Upper lobe of left lung (tissue), 6 donors: ENCODE measurements at regions not wholly inside any gene's neighbourhood (a gene's known extent, or its start where the extent isn't known, plus 50 kb on each side); places are given as distances from the start of the nearest gene placed in this dataset.

ENCODE experiments used
- ATAC-seq, 2 donors: fragments of 200-7000 bp; cut with Tn5 transposase; one replicate each; pipeline ENCODE4 v1.9.1; 2022; ENCODE audit warnings: mild to moderate bottlenecking in 2 of 2, moderate library complexity in 2 of 2; ENCODE audit not compliant: low FRiP score in 2 of 2
- DNase-seq, 2 donors: peaks; one replicate each; pipeline ENCODE4 v3.0.0-alpha.2; 2019 to 2020
- H3K27ac ChIP-seq, 4 donors: fragments of 200-600 bp; sonication (generic); one replicate each; pipeline ENCODE4 v1.5.1; 2016 to 2019
- H3K27me3 ChIP-seq, 4 donors: fragments of 200-600 bp; sonication (generic); one replicate each; pipeline ENCODE4 v1.5.1; 2017 to 2019
- H3K36me3 ChIP-seq, 4 donors: fragments of 200-600 bp; sonication (generic); one replicate each; pipeline ENCODE4 v1.5.1; 2016 to 2019
- H3K4me1 ChIP-seq, 4 donors: fragments of 200-600 bp; sonication (generic); one replicate each; pipeline ENCODE4 v1.5.1; 2018 to 2019
- H3K4me3 ChIP-seq, 4 donors: fragments of 200-600 bp; sonication (generic); one replicate each; pipeline ENCODE4 v1.5.1; 2017 to 2019; ENCODE audit warnings: mild to moderate bottlenecking in 2 of 4, moderate library complexity in 1 of 4
- H3K9me3 ChIP-seq, 4 donors: fragments of 200-600 bp; sonication (generic); one replicate each; pipeline ENCODE4 v1.5.1; 2018 to 2019
- CTCF ChIP-seq, 6 experiments: fragments of 450-650 bp in 4 of 6; fragments of 200-600 bp in 2 of 6; sonication (generic) in 2 of 6; IDR thresholded peaks; one replicate each; pipeline ENCODE4 v1.5.1; 2016 to 2019; ENCODE audit warnings: antibody characterized with exemption in 6 of 6
- EP300 ChIP-seq, 4 donors: sonication (generic); formaldehyde crosslinking; IDR thresholded peaks; one replicate each; pipeline ENCODE4 v1.5.1; 2017; ENCODE audit warnings: antibody characterized with exemption in 4 of 4, control low read depth in 2 of 4
- POLR2A ChIP-seq, 4 donors: fragments of 450-650 bp; IDR thresholded peaks; one replicate each; pipeline ENCODE4 v1.5.1; 2016 to 2017; ENCODE audit warnings: antibody characterized with exemption in 4 of 4, mild to moderate bottlenecking in 2 of 4
- POLR2AphosphoS5 ChIP-seq, 2 donors: sonication (generic); formaldehyde crosslinking; IDR thresholded peaks; one replicate each; pipeline ENCODE4 v1.5.1; 2017; ENCODE audit warnings: antibody characterized with exemption in 2 of 2
- WGBS, 2 donors: methylation state at CpG; one replicate each; pipeline ENCODE4 v1.1.5; 2017 to 2018; 5-methylcytosine and 5-hydroxymethylcytosine counted together
- donor health status: DM: no; HTN: no; CAD: no; lungs with moderate emphysema.
- donor health status: DM: no; HTN: yes; CAD: no; lungs with severe emphysema.

DNA sequence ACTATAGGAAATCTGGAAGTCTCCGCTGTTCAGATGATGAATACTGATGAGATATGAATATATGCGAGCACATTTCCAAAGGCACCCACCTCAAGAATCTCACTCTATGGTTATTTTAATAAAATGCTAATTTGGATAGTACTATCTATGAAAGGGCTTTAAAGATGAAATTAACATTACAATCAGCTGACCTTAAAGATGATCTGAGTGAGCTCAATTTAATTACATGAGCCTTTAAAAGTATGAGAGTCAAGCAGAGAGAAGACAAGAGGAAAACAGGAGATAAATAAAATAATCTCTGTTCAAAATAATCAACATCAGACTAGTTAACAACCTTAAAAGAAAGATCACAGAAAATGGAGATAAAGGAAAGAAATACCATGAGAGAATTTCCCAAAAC, 474.1 kb upstream of the TUSC1 start:
- H3K27me3 ChIP-seq = no peaks in the 10 kb centered on the region
- H3K27ac ChIP-seq = no peak overlapping the region
- ATAC-seq = no peak
- DNase-seq = no peak
- TF ChIP-seq POLR2AphosphoS5 (IDR thresholded peaks at IDR 0.05) (no peak), POLR2A (IDR thresholded peaks at IDR 0.05) (no peak), EP300 (IDR thresholded peaks at IDR 0.05) (no peak), CTCF (IDR thresholded peaks at IDR 0.05) (no peak)
- no peaks in the 10 kb centered on the region for H3K9me3 ChIP-seq
- H3K36me3 ChIP-seq = no peaks in the 10 kb centered on the region
- no peak overlapping the region for H3K4me3 ChIP-seq
- no peaks in the 10 kb centered on the region for H3K4me1 ChIP-seq
- WGBS, 2 donors = 90 to 91% methylated on average over 2 of the region's 2 CpGs

- DNase-seq (no peak), ATAC-seq (no peak)
- WGBS, 2 donors = 68 to 87% methylated on average over 2 of the region's 2 CpGs
- TF ChIP-seq POLR2AphosphoS5 (IDR thresholded peaks at IDR 0.05) (no peak), POLR2A (IDR thresholded peaks at IDR 0.05) (no peak), EP300 (IDR thresholded peaks at IDR 0.05) (no peak)
- no peaks in the 10 kb centered on the region for H3K9me3 ChIP-seq
- H3K27me3 ChIP-seq = no peaks in the 10 kb centered on the region
- no peaks in the 10 kb centered on the region for H3K36me3 ChIP-seq
- H3K27ac ChIP-seq = no peak overlapping the region
- no peak overlapping the region for H3K4me3 ChIP-seq
- H3K4me1 ChIP-seq = no peaks in the 10 kb centered on the region
Measured at GRCh38 chr9:26148128-26148527, 469.9 kb upstream of the TUSC1 start.

DNA sequence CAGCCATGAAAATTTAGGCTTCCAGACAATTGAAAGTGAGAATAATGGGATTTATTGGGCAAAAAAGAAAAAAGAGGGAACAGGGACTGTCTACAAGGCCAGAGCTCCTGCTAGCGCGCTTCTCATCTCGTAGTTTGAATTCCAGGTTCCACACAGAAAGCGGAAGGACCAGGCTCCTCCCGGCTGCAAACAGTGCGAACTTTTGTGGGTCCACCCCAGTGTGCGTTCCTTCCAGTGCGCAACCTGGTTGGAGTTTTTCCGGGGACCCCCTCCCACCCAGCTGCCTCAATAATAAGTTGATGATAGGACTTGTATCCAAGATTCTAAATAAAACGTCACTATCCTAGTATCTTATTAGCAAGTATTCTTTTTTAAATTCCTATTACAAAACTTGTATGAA, 467.7 kb upstream of the TUSC1 start:
- Histone ChIP-seq H3K27ac (no peak overlapping the region), H3K9me3 (no peaks in the 10 kb centered on the region), H3K4me1 (no peaks in the 10 kb centered on the region), H3K36me3 (no peaks in the 10 kb centered on the region), H3K27me3 (no peaks in the 10 kb centered on the region), H3K4me3 (no peak overlapping the region)
- DNase-seq = no peak
- no peak for ATAC-seq
- TF ChIP-seq EP300 (IDR thresholded peaks at IDR 0.05) = no peak
- no peak for TF ChIP-seq CTCF (IDR thresholded peaks at IDR 0.05)
- no peak for TF ChIP-seq POLR2AphosphoS5 (IDR thresholded peaks at IDR 0.05)
- no peak for TF ChIP-seq POLR2A (IDR thresholded peaks at IDR 0.05)
- WGBS, 2 donors = 95 to 96% methylated on average over 10 of the region's 10 CpGs

DNA sequence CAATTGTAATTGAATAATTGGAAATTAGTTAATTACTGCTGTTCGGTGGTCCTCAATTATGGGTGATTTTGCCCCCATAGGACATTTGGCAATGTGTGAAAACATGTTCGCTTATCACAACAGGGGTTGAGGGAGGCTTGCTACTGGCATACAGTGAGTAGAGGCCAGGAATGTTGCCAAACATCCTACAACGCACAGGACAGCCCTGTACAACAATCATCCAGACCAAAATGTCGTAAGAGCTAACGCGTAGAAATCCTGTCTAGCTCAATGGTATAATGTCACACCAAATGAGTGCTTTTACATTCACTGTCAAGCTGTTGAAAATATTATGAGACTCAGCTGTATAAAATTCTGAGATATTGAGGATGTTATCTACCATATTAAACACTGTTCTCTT, 464.4 kb upstream of the TUSC1 start:
- no peaks in the 10 kb centered on the region for H3K27me3 ChIP-seq
- no peaks in the 10 kb centered on the region for H3K9me3 ChIP-seq
- H3K27ac ChIP-seq = no peak overlapping the region
- H3K36me3 ChIP-seq = no peaks in the 10 kb centered on the region
- no peak for ATAC-seq
- 86 to 91% methylated on average over 6 of the region's 6 CpGs for WGBS, 2 donors
- no peaks in the 10 kb centered on the region for H3K4me1 ChIP-seq
- no peak overlapping the region for H3K4me3 ChIP-seq
- no peak for DNase-seq
- TF ChIP-seq POLR2A (IDR thresholded peaks at IDR 0.05) (no peak), EP300 (IDR thresholded peaks at IDR 0.05) (no peak)

- H3K27me3 ChIP-seq = no peaks in the 10 kb centered on the region
Measured at GRCh38 chr9:26142201-26142600, 464.0 kb upstream of the TUSC1 start.

DNA sequence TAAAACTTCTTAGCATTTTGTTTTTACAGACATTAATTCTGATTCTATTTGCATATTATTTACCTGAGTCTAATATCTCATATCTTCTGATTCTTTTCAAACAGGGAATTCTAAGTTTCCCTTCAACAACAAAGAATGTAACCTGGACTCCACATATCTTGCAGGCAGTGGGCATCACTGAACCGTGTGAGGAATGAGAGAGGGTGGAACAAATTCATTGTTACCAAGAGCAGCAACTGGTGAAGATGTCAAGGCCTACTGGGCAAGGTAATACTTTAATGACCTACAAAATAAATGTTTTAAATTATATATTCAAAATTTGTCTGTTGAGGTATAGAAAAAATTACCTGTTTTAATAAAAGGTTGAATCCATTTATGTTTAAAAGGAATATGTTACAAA, 455.3 kb upstream of the TUSC1 start:
- Histone ChIP-seq H3K9me3 (no peaks in the 10 kb centered on the region), H3K4me1 (no peaks in the 10 kb centered on the region), H3K4me3 (no peak overlapping the region), H3K27ac (no peak overlapping the region), H3K36me3 (no peaks in the 10 kb centered on the region), H3K27me3 (no peaks in the 10 kb centered on the region)
- TF ChIP-seq CTCF (IDR thresholded peaks at IDR 0.05) (no peak), POLR2AphosphoS5 (IDR thresholded peaks at IDR 0.05) (no peak), EP300 (IDR thresholded peaks at IDR 0.05) (no peak), POLR2A (IDR thresholded peaks at IDR 0.05) (no peak)
- DNase-seq (no peak), ATAC-seq (no peak)
- 63 to 81% methylated on average over 1 of the region's 1 CpG for WGBS, 2 donors

More at GRCh38 chr9:26142201-26142600, 464.0 kb upstream of the TUSC1 start:
- H3K36me3 ChIP-seq = no peaks in the 10 kb centered on the region
- H3K9me3 ChIP-seq = no peaks in the 10 kb centered on the region
- no peak for DNase-seq
- no peak for TF ChIP-seq POLR2AphosphoS5 (IDR thresholded peaks at IDR 0.05)
- TF ChIP-seq EP300 (IDR thresholded peaks at IDR 0.05) = no peak
- no peaks in the 10 kb centered on the region for H3K4me1 ChIP-seq
- no peak overlapping the region for H3K4me3 ChIP-seq
- ATAC-seq = no peak
- no peak overlapping the region for H3K27ac ChIP-seq
- 85 to 86% methylated on average over 5 of the region's 5 CpGs for WGBS, 2 donors
